Muscle of leg (tissue), 3 donors: ENCODE measurements at regions not wholly inside any gene's neighbourhood (a gene's known extent, or its start where the extent isn't known, plus 50 kb on each side); places are given as distances from the start of the nearest gene placed in this dataset.

Experiments
- DNase-seq: peaks from one replicate; pipeline ENCODE4 v3.0.0; 2013
- H3K27ac ChIP-seq: one replicate; pipeline ENCODE4 v1.5.1; 2013; ENCODE audit warnings: mild to moderate bottlenecking, low read length, control low read depth
- H3K27me3 ChIP-seq: one replicate; pipeline ENCODE4 v1.6.1; 2013; ENCODE audit warnings: low read length; ENCODE audit not compliant: control insufficient read depth, insufficient read depth
- H3K36me3 ChIP-seq: one replicate; pipeline ENCODE4 v1.6.1; 2013; ENCODE audit warnings: low read length; ENCODE audit not compliant: control insufficient read depth, insufficient read depth
- H3K4me1 ChIP-seq: one replicate; pipeline ENCODE4 v1.6.1; 2013; ENCODE audit warnings: low read length; ENCODE audit not compliant: control insufficient read depth, insufficient read depth
- H3K4me3 ChIP-seq: one replicate; pipeline ENCODE4 v1.5.1; 2013; ENCODE audit warnings: low read length, control low read depth
- H3K9me3 ChIP-seq: replicated peaks from 2 replicates; pipeline ENCODE4 v1.6.1; 2013; ENCODE audit warnings: low read depth, low read length; ENCODE audit not compliant: control insufficient read depth
- WGBS: methylation state at CpG from one replicate; pipeline ENCODE4 v1.1.5; 2013; ENCODE audit warnings: missing lambda C conversion rate; ENCODE audit not compliant: insufficient coverage; 5-methylcytosine and 5-hydroxymethylcytosine counted together

DNA sequence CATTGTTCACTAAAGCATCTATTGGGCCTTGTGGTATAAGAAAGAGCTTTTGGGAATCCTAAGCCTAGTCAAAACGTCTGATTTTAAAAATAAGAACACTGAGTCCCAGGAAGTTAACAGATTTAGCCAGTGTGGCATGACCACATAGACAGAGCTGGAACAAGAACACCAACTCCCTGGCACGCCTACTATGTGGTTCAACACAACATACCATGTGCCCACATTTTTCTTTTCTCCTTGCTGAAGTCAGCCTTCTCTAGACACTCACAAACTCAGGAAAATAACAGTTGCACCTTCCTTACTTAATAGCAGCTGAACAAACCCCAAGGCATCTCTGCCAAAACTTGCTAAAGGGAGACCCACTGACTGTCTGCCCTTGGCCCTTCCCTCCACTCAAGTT lies 124.8 kb downstream of the C1D start:
- no peak for DNase-seq
- H3K27ac ChIP-seq = no peak overlapping the region
- H3K4me3 ChIP-seq = no peak overlapping the region
- H3K27me3 ChIP-seq = no peaks in the 10 kb centered on the region
- H3K9me3 ChIP-seq = peaks cover under 1% of the 10 kb centered on the region
- no peaks in the 10 kb centered on the region for H3K36me3 ChIP-seq
- H3K4me1 ChIP-seq = no peaks in the 10 kb centered on the region
- 88% methylated on average over 2 of the region's 2 CpGs for WGBS

DNA sequence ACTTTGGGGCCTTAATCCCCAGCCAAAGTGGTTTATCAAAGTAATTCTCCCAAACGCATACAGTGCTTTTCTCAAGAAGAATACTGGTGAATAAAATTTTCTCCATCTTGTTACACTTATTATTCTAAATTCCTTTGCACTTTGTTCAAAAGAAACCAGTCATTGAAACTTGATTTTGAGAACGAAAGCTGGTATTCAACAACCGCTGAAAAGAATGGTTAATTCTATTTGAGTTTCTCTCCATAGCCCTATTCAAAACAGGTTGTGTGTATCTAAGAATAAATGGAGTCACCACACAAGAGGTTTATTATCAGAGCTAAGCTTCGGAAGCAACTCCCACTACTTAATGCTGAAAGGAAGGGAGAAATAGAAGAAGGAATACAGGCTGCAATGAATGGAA lies 117.7 kb downstream of the C1D start:
- Histone ChIP-seq H3K9me3 (peaks cover 2% of the 10 kb centered on the region), H3K4me3 (no peak overlapping the region), H3K36me3 (no peaks in the 10 kb centered on the region), H3K27ac (no peak overlapping the region), H3K4me1 (no peaks in the 10 kb centered on the region), H3K27me3 (no peaks in the 10 kb centered on the region)
- DNase-seq = no peak
- no CpG with 5 or more reads among the region's 4 CpGs for WGBS

DNA sequence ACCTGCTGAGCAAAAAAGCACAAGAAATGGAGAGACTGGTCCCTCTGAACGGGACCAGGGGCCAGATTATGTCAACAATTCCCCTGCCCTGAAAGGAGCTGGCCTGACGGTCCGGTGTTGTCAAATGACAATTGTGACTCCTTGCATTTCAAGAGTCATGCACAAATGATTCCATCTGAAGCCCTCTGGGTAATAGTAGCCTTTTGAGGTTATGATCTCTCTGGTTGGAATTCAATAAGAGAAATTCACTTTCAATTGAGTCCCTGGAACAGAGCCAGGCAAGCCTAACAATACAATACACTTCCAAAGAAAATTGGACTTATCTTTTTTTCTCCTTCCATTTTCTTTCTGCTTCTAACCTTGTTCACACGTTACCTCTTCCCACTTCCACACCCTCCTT lies 116.9 kb downstream of the C1D start:
- Histone ChIP-seq H3K27ac (no peak overlapping the region), H3K9me3 (peaks cover 2% of the 10 kb centered on the region), H3K36me3 (no peaks in the 10 kb centered on the region), H3K4me3 (no peak overlapping the region), H3K27me3 (no peaks in the 10 kb centered on the region), H3K4me1 (no peaks in the 10 kb centered on the region)
- WGBS = 30% methylated on average over 4 of the region's 4 CpGs
- peak; percentile 4 for DNase-seq

DNA sequence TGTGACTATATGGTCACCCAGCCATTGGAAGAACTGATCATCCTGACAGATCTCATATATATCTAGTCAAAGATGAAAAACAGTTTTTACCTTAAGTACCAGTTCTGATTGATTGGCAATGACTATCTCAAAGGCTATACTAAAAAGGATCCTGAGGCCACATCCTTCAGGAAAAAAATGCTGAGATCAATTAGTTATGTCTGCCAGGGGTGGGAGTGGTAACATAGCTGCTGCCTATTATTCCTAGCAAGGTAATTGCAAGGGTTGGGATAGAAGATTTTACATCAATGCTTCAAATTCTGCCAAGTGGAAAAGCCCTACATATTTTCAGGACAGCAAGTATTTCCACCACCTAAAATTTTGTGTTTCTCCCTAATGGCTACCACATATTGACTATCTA lies 114.7 kb downstream of the C1D start:
- no peak for DNase-seq

DNA sequence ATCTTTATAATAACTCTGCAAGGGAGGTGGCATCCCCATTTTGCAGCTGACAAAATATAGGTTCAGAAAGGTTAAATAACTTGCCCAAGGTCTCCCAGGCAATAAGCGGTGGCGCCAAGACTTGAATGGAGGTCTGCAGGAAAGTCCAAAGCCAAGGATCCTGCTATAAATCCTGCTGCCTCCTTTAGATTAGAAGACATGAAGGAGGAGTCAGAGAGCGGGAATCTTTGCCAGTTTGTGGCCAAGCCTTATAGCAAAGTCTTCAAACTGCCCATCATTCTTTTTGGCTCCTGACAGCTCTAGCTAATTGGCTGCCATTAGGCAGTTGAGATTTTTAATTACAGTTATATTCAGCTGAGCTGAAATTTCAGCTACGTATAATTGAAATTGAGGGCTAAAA lies 114.3 kb downstream of the C1D start:
- H3K27me3 ChIP-seq = no peaks in the 10 kb centered on the region
- no peak for DNase-seq
- no peaks in the 10 kb centered on the region for H3K36me3 ChIP-seq
- no peaks in the 10 kb centered on the region for H3K9me3 ChIP-seq
- WGBS = 100% methylated on average over 1 of the region's 4 CpGs
- H3K4me1 ChIP-seq = no peaks in the 10 kb centered on the region
- no peak overlapping the region for H3K27ac ChIP-seq
- no peak overlapping the region for H3K4me3 ChIP-seq

More for the DNA sequence above, 114.7 kb downstream of the C1D start:
- H3K4me1 ChIP-seq = no peaks in the 10 kb centered on the region
- H3K4me3 ChIP-seq = no peak overlapping the region
- peaks cover 1% of the 10 kb centered on the region for H3K9me3 ChIP-seq
- H3K27me3 ChIP-seq = no peaks in the 10 kb centered on the region
- no peak overlapping the region for H3K27ac ChIP-seq
- H3K36me3 ChIP-seq = no peaks in the 10 kb centered on the region

DNA sequence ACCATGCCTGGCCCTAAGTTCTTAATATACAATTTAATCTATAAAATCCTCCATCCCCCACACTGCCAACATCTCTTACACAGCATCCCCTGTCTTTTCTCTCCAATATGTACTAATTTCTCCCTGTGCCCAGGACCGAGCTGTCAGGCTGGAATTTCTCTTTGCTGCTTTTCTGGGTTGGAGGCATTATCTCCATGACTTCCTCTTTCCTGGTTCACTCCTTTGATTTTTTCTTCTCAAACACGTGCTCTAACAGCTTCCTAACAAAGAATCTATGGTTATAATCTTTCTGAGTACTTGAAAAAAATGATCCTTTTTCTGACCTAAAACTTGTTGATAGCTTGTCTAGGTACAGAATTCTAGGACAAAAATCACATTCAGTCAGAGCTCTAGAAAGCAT lies 112.8 kb downstream of the C1D start:
- Histone ChIP-seq H3K4me1 (no peaks in the 10 kb centered on the region), H3K4me3 (no peak overlapping the region), H3K9me3 (no peaks in the 10 kb centered on the region), H3K27me3 (no peaks in the 10 kb centered on the region), H3K27ac (no peak overlapping the region), H3K36me3 (no peaks in the 10 kb centered on the region)
- 82% methylated on average over 1 of the region's 2 CpGs for WGBS
- DNase-seq = no peak

DNA sequence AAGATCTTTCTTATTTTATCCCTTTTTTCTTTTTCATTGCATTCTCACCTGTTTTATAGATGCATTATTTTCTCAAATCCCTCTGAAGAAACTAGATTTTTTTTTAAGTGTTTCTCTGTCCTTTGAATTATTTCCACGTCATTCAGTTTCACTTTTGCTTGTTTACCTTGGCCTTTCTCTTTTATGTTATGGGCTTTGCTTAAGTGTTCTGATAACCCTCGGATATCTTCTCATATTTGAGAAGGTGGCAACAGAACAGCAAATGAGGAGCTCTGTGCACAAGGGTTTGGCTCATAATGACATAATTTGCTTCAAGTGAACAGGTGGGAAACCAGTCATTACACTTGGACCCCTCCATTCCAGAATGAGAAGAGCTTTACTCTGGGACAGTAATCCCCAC lies 111.9 kb downstream of the C1D start:
- H3K4me1 ChIP-seq = no peaks in the 10 kb centered on the region
- no CpG with 5 or more reads among the region's 2 CpGs for WGBS
- no peak overlapping the region for H3K27ac ChIP-seq

DNA sequence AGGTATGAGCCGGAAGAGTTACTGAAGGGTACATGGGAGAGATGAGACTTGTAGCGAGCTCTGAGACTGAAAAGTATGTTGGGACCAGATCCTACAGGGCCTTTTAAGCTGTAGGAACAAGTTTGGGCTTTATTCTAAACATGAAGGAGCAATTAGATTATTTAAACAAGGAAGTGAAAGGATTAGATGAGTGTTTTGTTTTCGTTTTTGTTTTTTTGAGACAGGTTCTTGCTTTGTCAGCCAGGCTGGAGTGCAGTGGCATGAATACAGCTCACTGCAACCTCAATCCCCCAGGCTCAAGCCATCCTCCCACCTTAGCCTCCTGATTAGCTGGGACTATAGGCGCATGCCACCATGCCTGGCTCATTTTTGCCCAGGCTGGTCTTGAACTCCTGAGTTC lies 110.7 kb downstream of the C1D start:
- no peaks in the 10 kb centered on the region for H3K27me3 ChIP-seq
- 97% methylated on average over 2 of the region's 4 CpGs for WGBS
- no peaks in the 10 kb centered on the region for H3K9me3 ChIP-seq
- no peaks in the 10 kb centered on the region for H3K4me1 ChIP-seq
- no peak overlapping the region for H3K4me3 ChIP-seq
- no peaks in the 10 kb centered on the region for H3K36me3 ChIP-seq
- no peak overlapping the region for H3K27ac ChIP-seq
- DNase-seq = no peak

More for the DNA sequence above, 111.9 kb downstream of the C1D start:
- no peaks in the 10 kb centered on the region for H3K9me3 ChIP-seq
- H3K27me3 ChIP-seq = no peaks in the 10 kb centered on the region
- no peaks in the 10 kb centered on the region for H3K36me3 ChIP-seq
- no peak overlapping the region for H3K4me3 ChIP-seq
- DNase-seq = no peak

DNA sequence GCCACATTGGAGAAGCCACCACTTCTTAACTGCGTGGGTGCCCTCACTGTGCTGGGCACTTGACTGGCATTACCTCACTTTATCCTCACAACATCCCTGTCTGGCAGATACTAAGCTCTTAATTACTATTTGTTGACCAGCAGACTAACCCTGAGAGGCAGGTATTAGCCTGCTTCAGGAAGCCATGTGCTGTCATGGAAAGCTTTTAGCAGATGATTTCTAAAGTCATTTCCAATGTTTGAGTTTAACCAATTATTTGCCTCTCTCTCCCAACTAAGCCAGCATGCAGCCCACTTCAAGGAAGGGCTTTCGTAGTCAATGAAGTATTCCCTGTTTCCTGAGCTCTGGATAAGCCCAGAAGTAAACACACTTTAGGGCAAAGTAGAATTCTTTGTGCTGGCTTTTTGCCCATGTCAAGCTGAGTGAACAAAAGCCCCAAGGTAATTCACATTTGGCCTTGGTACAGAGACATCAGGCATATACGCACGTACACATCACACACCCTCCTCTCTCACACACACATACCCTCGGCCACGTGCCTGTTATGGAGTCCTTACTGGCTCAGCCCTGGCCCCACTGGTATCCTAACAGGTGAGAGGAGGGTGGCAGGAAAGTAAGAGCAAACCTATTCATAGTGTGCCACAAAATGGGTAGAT lies 108.6 kb downstream of the C1D start:
- H3K4me3 ChIP-seq = no peak overlapping the region
- H3K9me3 ChIP-seq = peaks cover 3% of the 10 kb centered on the region
- H3K36me3 ChIP-seq = no peaks in the 10 kb centered on the region
- H3K4me1 ChIP-seq = no peaks in the 10 kb centered on the region
- 17% methylated on average over 2 of the region's 6 CpGs for WGBS
- no peaks in the 10 kb centered on the region for H3K27me3 ChIP-seq
- DNase-seq = peak; percentile 28
- no peak overlapping the region for H3K27ac ChIP-seq

DNA sequence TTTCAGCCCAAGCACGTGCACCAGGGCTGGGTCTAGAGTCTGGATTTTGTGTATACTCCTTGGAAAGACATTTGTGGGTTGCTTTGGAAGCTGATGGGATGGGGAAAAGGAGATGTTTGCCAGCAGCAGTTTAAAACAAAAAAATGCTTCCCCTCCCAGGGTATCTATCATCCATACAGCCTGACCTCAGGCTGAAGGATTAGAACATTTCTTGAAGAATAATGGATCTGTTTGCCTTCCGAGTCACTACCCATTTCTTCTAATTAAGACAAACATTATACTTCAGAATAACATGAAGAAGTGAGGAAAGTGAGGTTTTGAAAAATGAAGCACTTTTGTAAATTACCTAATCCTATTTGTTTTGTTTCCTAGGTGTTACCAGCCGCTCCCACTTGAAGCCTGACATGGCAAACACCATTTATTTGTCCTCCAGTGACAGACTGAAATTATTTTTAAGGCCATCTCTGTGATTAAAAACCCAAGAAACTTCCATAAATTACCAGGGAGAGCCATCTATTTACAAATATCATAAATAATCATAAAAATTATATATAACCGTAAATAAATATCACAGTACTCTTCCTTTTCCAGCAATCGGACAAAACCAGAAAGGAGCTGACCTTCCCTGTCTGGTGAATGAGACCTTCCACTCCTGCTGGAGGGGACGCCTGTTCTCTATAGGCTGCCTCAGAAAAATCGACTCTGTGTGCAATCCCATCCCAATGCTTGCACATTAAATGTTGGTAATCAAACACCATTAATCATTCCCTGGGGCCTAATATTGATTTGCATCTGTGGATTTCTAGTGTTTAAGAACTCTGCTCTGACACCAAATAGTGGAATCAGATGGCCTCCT lies 106.8 kb downstream of the C1D start:
- Histone ChIP-seq H3K36me3 (no peaks in the 10 kb centered on the region), H3K4me1 (no peaks in the 10 kb centered on the region), H3K9me3 (peaks cover 3% of the 10 kb centered on the region), H3K4me3 (no peak overlapping the region), H3K27me3 (no peaks in the 10 kb centered on the region), H3K27ac (no peak overlapping the region)
- DNase-seq = no peak
- WGBS = 76% methylated on average over 2 of the region's 7 CpGs
